H1 (cell line): ENCODE measurements at regions not wholly inside any gene's neighbourhood (a gene's known extent, or its start where the extent isn't known, plus 50 kb on each side); places are given as distances from the start of the nearest gene placed in this dataset.

Source experiments
- CTCF ChIA-PET: fragments of 300-600 bp; sonication (Branson Sonifier 250); formaldehyde crosslinking; loops from one replicate; lab custom pipeline; 2021; ENCODE audit not compliant: partially characterized antibody; lab: Charles Lee
- POLR2A ChIA-PET: fragments of 300-600 bp; sonication (Branson Sonifier 250); formaldehyde crosslinking; loops from one replicate; lab custom pipeline; 2021; ENCODE audit warnings: inconsistent platforms; ENCODE audit not compliant: partially characterized antibody; lab: Charles Lee
- DNase-seq, 2 experiments: peaks; one replicate each; pipeline versions ENCODE4 v3.0.0 to v3.0.0-alpha.2; 2010 to 2022; ENCODE audit warnings: low spot score in 2 of 2, low read depth in 1 of 2, mixed read lengths in 1 of 2
- FAIRE-seq: peaks from 2 replicates; lab custom pipeline; 2011; peaks lifted over from hg19 to GRCh38; lab: Jason Lieb, UNC
- H2AFZ ChIP-seq: 2 replicates; pipeline ENCODE4 v1.8.1; 2012; ENCODE audit warnings: low read length, inconsistent platforms
- H2AK5ac ChIP-seq: 2 replicates; pipeline ENCODE4 v1.6.1; 2013; ENCODE audit warnings: low read depth, low read length
- H2BK120ac ChIP-seq: replicated peaks from 2 replicates; pipeline ENCODE3; 2013; ENCODE audit warnings: low read depth, low read length, inconsistent platforms
- H2BK12ac ChIP-seq: 2 replicates; pipeline ENCODE4 v1.6.1; 2013; ENCODE audit warnings: low read depth, low read length
- H2BK15ac ChIP-seq: 2 replicates; pipeline ENCODE4 v1.6.1; 2013; ENCODE audit warnings: low read length
- H2BK20ac ChIP-seq: 2 replicates; pipeline ENCODE4 v1.6.1; 2013; ENCODE audit warnings: low read length
- H2BK5ac ChIP-seq: 2 replicates; pipeline ENCODE4 v1.6.1; 2013; ENCODE audit warnings: low read depth, low read length
- H3K14ac ChIP-seq: 2 replicates; pipeline ENCODE4 v1.6.1; 2013; ENCODE audit warnings: inconsistent platforms; ENCODE audit not compliant: insufficient read length
- H3K18ac ChIP-seq: 2 replicates; pipeline ENCODE4 v1.6.1; 2013; ENCODE audit warnings: low read length; ENCODE audit errors: extremely low read depth
- H3K23ac ChIP-seq: 2 replicates; pipeline ENCODE4 v1.6.1; 2013; ENCODE audit warnings: inconsistent platforms; ENCODE audit not compliant: insufficient read length
- H3K23me2 ChIP-seq: 2 replicates; pipeline ENCODE4 v1.6.1; 2013; ENCODE audit warnings: low read depth, low read length
- H3K27ac ChIP-seq: 2 replicates; pipeline ENCODE4 v1.6.1; 2011; ENCODE audit warnings: low read depth, low read length, inconsistent platforms
- H3K27me3 ChIP-seq, 4 experiments: replicated peaks in 1 of 4; 1 replicate in 1 of 4; 2 replicates in 3 of 4; pipeline versions ENCODE4 v1.6.1 to v1.8.1; 2011 to 2013; ENCODE audit warnings: low read length in 3 of 4, mild to moderate bottlenecking in 3 of 4, inconsistent platforms in 2 of 4, mixed read lengths in 2 of 4, moderate library complexity in 1 of 4; ENCODE audit not compliant: control insufficient read depth in 3 of 4, insufficient read depth in 3 of 4; ENCODE audit errors: extremely low read depth in 1 of 4
- H3K36me3 ChIP-seq, 4 experiments: 2 replicates each; pipeline versions ENCODE4 v1.6.1 to v1.8.1; 2011 to 2013; ENCODE audit warnings: mild to moderate bottlenecking in 4 of 4, low read length in 3 of 4, moderate library complexity in 2 of 4, control low read depth in 1 of 4, inconsistent platforms in 1 of 4; ENCODE audit not compliant: insufficient read depth in 4 of 4, control insufficient read depth in 2 of 4
- H3K4ac ChIP-seq: replicated peaks from 2 replicates; pipeline ENCODE3; 2013; ENCODE audit warnings: low read length, low read depth, mixed read lengths, inconsistent platforms; ENCODE audit not compliant: insufficient read length
- H3K4me1 ChIP-seq, 4 experiments: replicated peaks in 1 of 4; 1 replicate in 1 of 4; 2 replicates in 3 of 4; pipeline versions ENCODE4 v1.6.1 to v1.8.1; 2011 to 2013; ENCODE audit warnings: low read length in 3 of 4, inconsistent platforms in 2 of 4, mixed read lengths in 1 of 4; ENCODE audit not compliant: insufficient read depth in 4 of 4, control insufficient read depth in 3 of 4
- H3K4me2 ChIP-seq, 2 experiments: 2 replicates each; pipeline versions ENCODE4 v1.6.1 to v1.8.1; 2011 to 2013; ENCODE audit warnings: low read depth in 2 of 2, low read length in 2 of 2, control low read depth in 1 of 2, inconsistent platforms in 1 of 2, mild to moderate bottlenecking in 1 of 2; ENCODE audit not compliant: insufficient read depth in 1 of 2
- H3K4me3 ChIP-seq, 4 experiments: fragments of 200-600, 300-600 bp in 1 of 4; sonication (generic), shearing (Covaris generic), sonication (Bioruptor Twin) in 1 of 4; 2 replicates each; pipeline versions ENCODE4 v1.5.1 to v1.8.1; 2011 to 2016; ENCODE audit warnings: low read length in 4 of 4, low read depth in 3 of 4, control low read depth in 2 of 4, inconsistent platforms in 2 of 4, mild to moderate bottlenecking in 2 of 4, mixed read lengths in 1 of 4, moderate library complexity in 1 of 4; ENCODE audit not compliant: insufficient read depth in 2 of 4; ENCODE audit errors: extremely low read depth in 1 of 4
- H3K56ac ChIP-seq: replicated peaks from 2 replicates; pipeline ENCODE3; 2013; ENCODE audit warnings: low read depth, mild to moderate bottlenecking, mixed read lengths, low read length, inconsistent platforms; ENCODE audit not compliant: insufficient read length
- H3K79me1 ChIP-seq: 2 replicates; pipeline ENCODE4 v1.6.1; 2013; ENCODE audit warnings: low read depth, low read length, control low read depth
- H3K79me2 ChIP-seq, 2 experiments: 2 replicates each; pipeline versions ENCODE4 v1.6.1 to v1.8.1; 2012 to 2013; ENCODE audit warnings: low read length in 2 of 2, mild to moderate bottlenecking in 2 of 2, inconsistent platforms in 1 of 2; ENCODE audit not compliant: insufficient read depth in 2 of 2, control insufficient read depth in 1 of 2
- H3K9ac ChIP-seq, 4 experiments: replicated peaks in 1 of 4; 1 replicate in 1 of 4; 2 replicates in 3 of 4; pipeline versions ENCODE4 v1.6.1 to v1.8.1; 2011 to 2013; ENCODE audit warnings: low read depth in 3 of 4, low read length in 3 of 4, control low read depth in 2 of 4, mild to moderate bottlenecking in 2 of 4, moderate library complexity in 2 of 4, inconsistent platforms in 1 of 4; ENCODE audit errors: extremely low read depth in 1 of 4
- H3K9me3 ChIP-seq, 2 experiments: 2 replicates each; pipeline versions ENCODE4 v1.6.1 to v1.8.1; 2012 to 2013; ENCODE audit warnings: mild to moderate bottlenecking in 2 of 2, moderate library complexity in 2 of 2, control low read depth in 1 of 2, inconsistent platforms in 1 of 2, low read depth in 1 of 2, low read length in 1 of 2, mixed read lengths in 1 of 2; ENCODE audit not compliant: insufficient read depth in 2 of 2
- H4K20me1 ChIP-seq, 2 experiments: replicated peaks in 1 of 2; 2 replicates each; pipeline versions ENCODE3 to v1.8.1; 2011 to 2013; ENCODE audit warnings: inconsistent platforms in 2 of 2, low read length in 2 of 2, mild to moderate bottlenecking in 1 of 2; ENCODE audit not compliant: insufficient read depth in 2 of 2, control insufficient read depth in 1 of 2
- H4K5ac ChIP-seq: 2 replicates; pipeline ENCODE4 v1.6.1; 2013; ENCODE audit warnings: low read length, low read depth, mixed read lengths, inconsistent platforms; ENCODE audit not compliant: insufficient read length
- H4K8ac ChIP-seq: 2 replicates; pipeline ENCODE4 v1.8.0; 2013; ENCODE audit warnings: mild to moderate bottlenecking, moderate library complexity, low read length, inconsistent platforms; ENCODE audit not compliant: insufficient read depth; ENCODE audit errors: extremely low read depth
- H4K91ac ChIP-seq: replicated peaks from 2 replicates; pipeline ENCODE3; 2013; ENCODE audit warnings: low read length, mixed read lengths, inconsistent platforms; ENCODE audit not compliant: insufficient read length
- POLR2AphosphoS5 ChIP-seq: IDR thresholded peaks from 2 replicates; pipeline ENCODE4 v1.6.1; 2011; ENCODE audit warnings: low read depth, low read length
- RAD21 ChIP-seq, 2 experiments: IDR thresholded peaks in 1 of 2; conservative IDR thresholded peaks in 1 of 2; 2 replicates each; pipeline ENCODE4 v1.6.1; 2011; ENCODE audit warnings: low read depth in 2 of 2, low read length in 2 of 2, improper control_type of control experiment in 1 of 2, inconsistent platforms in 1 of 2, mild to moderate bottlenecking in 1 of 2, moderate library complexity in 1 of 2
- RXRA ChIP-seq: IDR thresholded peaks from 2 replicates; pipeline ENCODE4 v1.6.1; 2011; ENCODE audit warnings: low read depth, mild to moderate bottlenecking, low read length, moderate library complexity; ENCODE audit not compliant: insufficient read depth

DNA sequence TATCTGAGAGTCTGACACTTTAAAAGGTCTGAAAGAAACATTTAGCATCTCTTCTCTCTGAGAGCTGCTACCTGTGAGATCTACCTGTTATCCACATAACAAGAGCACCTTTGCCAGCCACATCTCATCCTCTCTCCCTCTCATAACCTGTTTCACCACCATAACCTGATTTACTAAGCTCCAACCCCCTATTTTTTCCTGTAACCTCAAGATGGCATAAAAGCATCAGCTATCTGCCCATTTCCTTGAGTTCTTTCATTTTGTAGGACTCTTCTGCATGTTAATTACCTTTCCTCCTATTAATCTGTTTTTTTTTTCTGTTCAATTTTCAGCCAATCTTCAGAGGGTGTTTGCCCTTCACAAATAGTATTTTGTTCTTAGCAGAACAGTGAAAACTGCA is 136.5 kb upstream of the KCNK1 start:
- Histone ChIP-seq H3K27me3 (no peaks in the 10 kb centered on the region), H3K79me1 (no peaks in the 10 kb centered on the region), H2AFZ (no peak overlapping the region), H2AK5ac (no peak overlapping the region), H3K4ac (no peak overlapping the region), H4K8ac (no peak overlapping the region), H3K23ac (no peak overlapping the region), H3K36me3 (peaks cover 0 to 5% (median under 1%) of the 10 kb centered on the region in 4 experiments; a peak in 2 of 8 replicates), H3K27ac (no peak overlapping the region), H3K4me2 (no peak overlapping the region), H2BK120ac (no peak overlapping the region), H3K9ac (no peak overlapping the region), H3K14ac (no peak overlapping the region), H3K79me2 (no peaks in the 10 kb centered on the region), H2BK12ac (no peak overlapping the region), H3K23me2 (no peaks in the 10 kb centered on the region), H3K18ac (no peak overlapping the region), H3K4me1 (peaks cover 0 to 5% (median 0%) of the 10 kb centered on the region in 4 experiments; a peak in 1 of 7 replicates), H3K9me3 (peaks cover 16 to 17% of the 10 kb centered on the region in 2 experiments), H2BK15ac (no peak overlapping the region), H3K56ac (no peak overlapping the region), H4K91ac (no peak overlapping the region), H2BK5ac (no peak overlapping the region), H2BK20ac (no peak overlapping the region), H3K4me3 (no peak overlapping the region), H4K5ac (no peak overlapping the region), H4K20me1 (no peaks in the 10 kb centered on the region)
- FAIRE-seq (no peak), DNase-seq (no peak)
- CTCF ChIA-PET: interaction anchor here (0.8 to 1.2 kb wide), 2 partner anchors 38 to 589 kb away, joined by 3 read pairs; no protein-coding TSS in a partner anchor
- TF ChIP-seq POLR2AphosphoS5: no peak
- no peak for TF ChIP-seq RXRA
- TF ChIP-seq RAD21 (IDR thresholded peaks at IDR 0.05 in 1 of 2, conservative IDR thresholded peaks at IDR 0.05 in 1 of 2; ENCODE audit: low read depth in 2 of 2, low read length in 2 of 2): peak; percentile 11 to 19; a peak in 2 of 4 replicates
- POLR2A ChIA-PET: no interaction called here
